ENCODE measurements at regions not wholly inside any gene's neighbourhood (a gene's known extent, or its start where the extent isn't known, plus 50 kb on each side); places are given as distances from the start of the nearest gene placed in this dataset.

- no peak overlapping the region for H2AFZ ChIP-seq
- no peak overlapping the region for H3K9ac ChIP-seq
- no peak for DNase-seq
- in situ Hi-C loops (cut with MboI), result no loop called here
- 94 to 95% methylated on average over 7 of the region's 7 CpGs for WGBS, 2 experiments (ENCODE audit: low coverage in 1 of 2, low lambda C conversion rate in 2 of 2, missing lambda C conversion rate in 2 of 2)
- H3K4me2 ChIP-seq (ENCODE audit: unreplicated experiment), result no peak overlapping the region
- no peaks in the 10 kb centered on the region for H4K20me1 ChIP-seq (ENCODE audit: insufficient read depth)
- peaks cover 8% of the 10 kb centered on the region; the same call in 1 of the 2 replicates for H3F3A ChIP-seq (ENCODE audit: insufficient read depth)
- no peaks in the 10 kb centered on the region for H3K79me2 ChIP-seq (ENCODE audit: insufficient read depth)
- TF ChIP-seq EZH2phosphoT487 (IDR thresholded peaks at IDR 0.05; ENCODE audit: insufficient read depth, low read depth), result no peak
- TF ChIP-seq EZH2 (IDR thresholded peaks at IDR 0.05; ENCODE audit: insufficient read depth, poor library complexity, severe bottlenecking), result no peak
- no peaks in the 10 kb centered on the region for H3K9me2 ChIP-seq (ENCODE audit: insufficient read depth)
- H3K36me3 ChIP-seq (ENCODE audit: low read depth), result no peaks in the 10 kb centered on the region
- H3K27me3 ChIP-seq (replicated peaks; ENCODE audit: insufficient read depth), result no peaks in the 10 kb centered on the region
- no peaks in the 10 kb centered on the region for H3K9me3 ChIP-seq (ENCODE audit: low read depth)
- peaks cover 9% of the 10 kb centered on the region for H3K4me1 ChIP-seq (ENCODE audit: insufficient read depth)
- H3K27ac ChIP-seq, result no peak overlapping the region
- H3K4me3 ChIP-seq, result no peak overlapping the region
Measured at GRCh38 chr10:33532901-33533300, 198.4 kb upstream of the NRP1 start.

DNA sequence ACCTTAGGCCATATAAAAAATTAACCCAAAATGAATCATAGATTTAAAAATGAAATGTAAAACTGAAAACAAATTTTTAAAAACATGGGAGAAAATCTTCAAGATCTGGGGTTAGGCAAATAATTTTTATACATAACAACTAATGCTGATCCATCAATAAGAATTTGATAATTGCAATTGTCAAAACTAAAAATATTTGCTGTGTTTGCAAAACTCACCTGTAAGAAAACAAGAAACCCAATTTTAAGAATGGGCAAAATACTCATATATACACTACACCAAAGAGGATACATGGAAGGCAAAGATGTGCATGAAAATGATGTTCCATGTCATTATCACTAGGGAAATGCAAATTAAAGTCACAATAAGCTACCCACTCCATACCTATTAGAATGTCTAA is 194.8 kb upstream of the NRP1 start:
- Histone ChIP-seq H4K20me1 (ENCODE audit: insufficient read depth) (no peaks in the 10 kb centered on the region), H3K36me3 (ENCODE audit: low read depth) (no peaks in the 10 kb centered on the region), H3K9ac (no peak overlapping the region), H3K9me3 (ENCODE audit: low read depth) (no peaks in the 10 kb centered on the region), H3K4me1 (ENCODE audit: insufficient read depth) (peaks cover 11% of the 10 kb centered on the region; the same call in 1 of the 2 replicates), H3K27me3 (replicated peaks; ENCODE audit: insufficient read depth) (no peaks in the 10 kb centered on the region), H2AFZ (no peak overlapping the region), H3K9me2 (ENCODE audit: insufficient read depth) (no peaks in the 10 kb centered on the region), H3K27ac (no peak overlapping the region), H3K4me3 (no peak overlapping the region), H3K4me2 (ENCODE audit: unreplicated experiment) (no peak overlapping the region), H3F3A (ENCODE audit: insufficient read depth) (0 out of 2 replicates have a peak, but pooled peaks cover 4% of the 10 kb centered on the region), H3K79me2 (ENCODE audit: insufficient read depth) (no peaks in the 10 kb centered on the region)
- no peak for DNase-seq
- in situ Hi-C loops (cut with MboI), result no loop called here
- no peak for TF ChIP-seq EZH2phosphoT487 (IDR thresholded peaks at IDR 0.05; ENCODE audit: insufficient read depth, low read depth)
- no peak for TF ChIP-seq EZH2 (IDR thresholded peaks at IDR 0.05; ENCODE audit: insufficient read depth, poor library complexity, severe bottlenecking)

DNA sequence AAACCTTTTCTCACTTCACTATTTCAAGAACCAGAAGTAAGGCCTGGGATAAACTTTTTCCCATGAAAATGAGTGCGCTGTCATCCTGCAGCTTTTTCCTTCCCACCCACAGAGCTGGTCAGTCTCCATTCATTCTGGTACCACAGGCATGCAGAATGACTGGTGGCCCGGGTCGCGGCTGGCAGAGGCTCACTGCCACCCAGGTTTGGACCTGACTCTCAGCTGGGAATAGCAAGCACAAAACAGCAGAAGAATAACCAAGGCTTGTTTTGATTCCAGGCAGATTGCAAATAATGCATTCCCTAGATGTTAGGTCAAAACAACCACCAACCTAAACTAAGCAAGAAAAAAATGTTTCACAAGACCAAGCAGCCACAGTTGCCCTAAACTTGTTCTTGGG is 190.5 kb upstream of the NRP1 start:
- H3K9me3 ChIP-seq (ENCODE audit: low read depth), result no peaks in the 10 kb centered on the region
- no peak overlapping the region for H3K4me3 ChIP-seq
- peak overlapping the region; percentile 9 for H3K4me2 ChIP-seq (ENCODE audit: unreplicated experiment)
- H3K9ac ChIP-seq, result peak overlapping the region; percentile 48
- DNase-seq, result peak; percentile 76
- H3K79me2 ChIP-seq (ENCODE audit: insufficient read depth), result no peaks in the 10 kb centered on the region
- 44 to 49% methylated on average over 4 of the region's 4 CpGs for WGBS, 2 experiments (ENCODE audit: low coverage in 1 of 2, low lambda C conversion rate in 2 of 2, missing lambda C conversion rate in 2 of 2)
- H3F3A ChIP-seq (ENCODE audit: insufficient read depth), result 0 out of 2 replicates have a peak, but pooled peaks cover 4% of the 10 kb centered on the region
- H4K20me1 ChIP-seq (ENCODE audit: insufficient read depth), result no peaks in the 10 kb centered on the region
- in situ Hi-C loops (cut with MboI), result no loop called here
- H3K36me3 ChIP-seq (ENCODE audit: low read depth), result no peaks in the 10 kb centered on the region
- H2AFZ ChIP-seq, result no peak overlapping the region
- no peak for TF ChIP-seq EZH2 (IDR thresholded peaks at IDR 0.05; ENCODE audit: insufficient read depth, poor library complexity, severe bottlenecking)
- TF ChIP-seq EZH2phosphoT487 (IDR thresholded peaks at IDR 0.05; ENCODE audit: insufficient read depth, low read depth), result no peak
- no peaks in the 10 kb centered on the region for H3K9me2 ChIP-seq (ENCODE audit: insufficient read depth)
- peak overlapping the region; percentile 69 for H3K27ac ChIP-seq
- H3K27me3 ChIP-seq (replicated peaks; ENCODE audit: insufficient read depth), result no peaks in the 10 kb centered on the region
- H3K4me1 ChIP-seq (ENCODE audit: insufficient read depth), result peaks cover 20% of the 10 kb centered on the region

- Histone ChIP-seq H3K27me3 (replicated peaks; ENCODE audit: insufficient read depth) (no peaks in the 10 kb centered on the region), H3K4me2 (ENCODE audit: unreplicated experiment) (no peak overlapping the region), H3K9me3 (ENCODE audit: low read depth) (no peaks in the 10 kb centered on the region), H3K36me3 (ENCODE audit: low read depth) (no peaks in the 10 kb centered on the region), H2AFZ (no peak overlapping the region), H3K79me2 (ENCODE audit: insufficient read depth) (no peaks in the 10 kb centered on the region), H3K4me3 (no peak overlapping the region), H3K4me1 (ENCODE audit: insufficient read depth) (peaks cover 20% of the 10 kb centered on the region), H4K20me1 (ENCODE audit: insufficient read depth) (no peaks in the 10 kb centered on the region), H3K9ac (0 out of 2 replicates have a peak overlapping the region, but pooled peaks have one; percentile 48), H3K9me2 (ENCODE audit: insufficient read depth) (no peaks in the 10 kb centered on the region), H3K27ac (no peak overlapping the region), H3F3A (ENCODE audit: insufficient read depth) (0 out of 2 replicates have a peak, but pooled peaks cover 4% of the 10 kb centered on the region)
- 96 to 97% methylated on average over 5 of the region's 5 CpGs for WGBS, 2 experiments (ENCODE audit: low coverage in 1 of 2, low lambda C conversion rate in 2 of 2, missing lambda C conversion rate in 2 of 2)
- no peak for TF ChIP-seq EZH2phosphoT487 (IDR thresholded peaks at IDR 0.05; ENCODE audit: insufficient read depth, low read depth)
- TF ChIP-seq EZH2 (IDR thresholded peaks at IDR 0.05; ENCODE audit: insufficient read depth, poor library complexity, severe bottlenecking), result no peak
- in situ Hi-C loops (cut with MboI), result no loop called here
- peak; percentile 28 for DNase-seq
Measured at GRCh38 chr10:33524041-33524440, 189.6 kb upstream of the NRP1 start.
